AG10803 (cell line): ENCODE measurements at regions not wholly inside any gene's neighbourhood (a gene's known extent, or its start where the extent isn't known, plus 50 kb on each side); places are given as distances from the start of the nearest gene placed in this dataset.
A peak's percentile ranks its signal among the peaks of the same experiment; 100 is the strongest.

Source experiments
- DNase-seq: peaks from one replicate; pipeline ENCODE4 v3.0.0; 2010; ENCODE audit warnings: low read depth
- H3K4me3 ChIP-seq: 2 replicates; pipeline ENCODE4 v1.5.1; 2011; ENCODE audit warnings: mild to moderate bottlenecking, low read length, control low read depth
- TF ChIP-seq, protein P1 (sequence below): conservative IDR thresholded peaks from 2 replicates; pipeline ENCODE4 v1.5.1; 2011; ENCODE audit warnings: mild to moderate bottlenecking, low read length, control low read depth, inconsistent platforms

DNA sequence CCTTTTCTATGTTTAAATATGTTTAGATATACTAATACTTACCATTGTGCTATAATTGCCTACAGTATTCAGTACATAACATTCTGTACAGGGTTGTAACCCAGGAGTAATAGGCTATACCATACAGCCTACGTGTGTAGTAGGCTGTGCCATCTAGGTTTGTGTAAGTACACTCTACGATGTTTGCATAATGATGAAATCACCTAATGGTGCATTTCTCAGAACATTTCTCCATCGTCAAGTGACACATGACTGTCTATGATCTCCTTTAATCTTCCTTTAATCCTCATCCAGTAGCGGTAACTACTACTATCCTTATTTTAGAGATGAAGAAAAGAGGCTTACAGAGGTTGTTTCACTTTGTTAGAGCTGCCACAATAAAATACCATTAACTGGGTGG is 369.2 kb downstream of the PLK2 start:
- DNase-seq: no peak
- H3K4me3 ChIP-seq: no peak overlapping the region
- TF ChIP-seq, protein P1, sequence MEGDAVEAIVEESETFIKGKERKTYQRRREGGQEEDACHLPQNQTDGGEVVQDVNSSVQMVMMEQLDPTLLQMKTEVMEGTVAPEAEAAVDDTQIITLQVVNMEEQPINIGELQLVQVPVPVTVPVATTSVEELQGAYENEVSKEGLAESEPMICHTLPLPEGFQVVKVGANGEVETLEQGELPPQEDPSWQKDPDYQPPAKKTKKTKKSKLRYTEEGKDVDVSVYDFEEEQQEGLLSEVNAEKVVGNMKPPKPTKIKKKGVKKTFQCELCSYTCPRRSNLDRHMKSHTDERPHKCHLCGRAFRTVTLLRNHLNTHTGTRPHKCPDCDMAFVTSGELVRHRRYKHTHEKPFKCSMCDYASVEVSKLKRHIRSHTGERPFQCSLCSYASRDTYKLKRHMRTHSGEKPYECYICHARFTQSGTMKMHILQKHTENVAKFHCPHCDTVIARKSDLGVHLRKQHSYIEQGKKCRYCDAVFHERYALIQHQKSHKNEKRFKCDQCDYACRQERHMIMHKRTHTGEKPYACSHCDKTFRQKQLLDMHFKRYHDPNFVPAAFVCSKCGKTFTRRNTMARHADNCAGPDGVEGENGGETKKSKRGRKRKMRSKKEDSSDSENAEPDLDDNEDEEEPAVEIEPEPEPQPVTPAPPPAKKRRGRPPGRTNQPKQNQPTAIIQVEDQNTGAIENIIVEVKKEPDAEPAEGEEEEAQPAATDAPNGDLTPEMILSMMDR: no peak

DNA sequence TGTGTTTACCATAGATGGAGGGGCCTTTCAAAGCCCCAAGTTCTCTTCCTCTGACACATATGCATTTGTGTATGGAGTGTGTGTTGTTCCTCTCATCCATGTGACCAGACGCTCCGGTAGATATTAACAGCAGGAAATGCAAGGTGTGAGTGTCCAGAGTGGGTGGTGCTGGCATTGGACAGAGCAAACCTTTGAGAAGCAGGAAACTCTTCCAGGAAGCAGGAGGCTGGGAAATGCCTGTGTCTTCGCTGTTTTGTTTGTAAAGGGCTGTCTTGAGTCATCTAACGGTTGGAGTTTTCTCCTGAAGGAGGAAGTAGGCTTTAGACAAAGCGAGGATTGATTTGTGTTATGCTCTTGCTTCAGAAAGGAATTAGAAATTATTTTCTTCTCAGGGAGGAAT is 370.9 kb downstream of the PLK2 start:
- no peak overlapping the region for H3K4me3 ChIP-seq
- no peak for DNase-seq
- TF ChIP-seq, protein P1: no peak

DNA sequence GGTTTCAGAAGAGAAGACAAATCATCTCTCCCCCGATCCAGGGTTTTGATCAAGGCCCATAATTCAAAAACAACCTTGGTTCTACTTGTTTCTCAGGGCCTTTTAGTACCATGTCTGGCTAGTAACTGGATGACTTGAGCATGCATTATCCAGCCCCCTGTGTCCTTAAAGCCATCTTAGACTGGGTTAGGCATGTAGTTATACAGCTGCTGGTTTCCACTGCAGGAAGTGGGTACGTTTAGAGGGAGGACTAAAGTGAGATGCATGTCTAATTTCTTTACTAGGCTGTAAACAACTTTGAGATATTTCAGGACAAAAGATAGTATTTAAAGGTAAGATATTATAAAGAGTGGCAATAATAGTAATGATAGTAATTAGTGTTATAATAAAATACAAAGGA is 372.0 kb downstream of the PLK2 start:
- DNase-seq: no peak
- H3K4me3 ChIP-seq: no peak overlapping the region
- TF ChIP-seq, protein P1: no peak

DNA sequence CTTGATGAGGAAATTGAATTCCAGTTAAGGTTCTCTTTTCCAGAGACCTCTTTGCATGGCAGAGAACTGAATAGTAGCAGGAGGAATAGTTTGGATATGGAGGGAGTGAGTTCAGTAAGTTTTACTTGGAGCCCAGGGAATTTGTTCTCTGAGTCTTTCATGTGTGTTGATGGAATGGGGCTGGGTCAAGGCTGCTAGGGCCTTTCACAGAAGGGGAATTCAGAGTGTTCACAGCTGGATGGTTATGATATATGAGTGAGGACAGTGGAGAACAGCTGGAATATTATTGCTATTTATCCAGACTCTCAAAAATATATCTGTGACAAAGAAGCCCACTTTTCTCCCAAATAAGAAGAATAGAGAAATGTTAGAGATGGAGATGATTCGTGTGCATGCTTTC is 372.8 kb downstream of the PLK2 start:
- DNase-seq: no peak
- H3K4me3 ChIP-seq: no peak overlapping the region
- TF ChIP-seq, protein P1: no peak

DNA sequence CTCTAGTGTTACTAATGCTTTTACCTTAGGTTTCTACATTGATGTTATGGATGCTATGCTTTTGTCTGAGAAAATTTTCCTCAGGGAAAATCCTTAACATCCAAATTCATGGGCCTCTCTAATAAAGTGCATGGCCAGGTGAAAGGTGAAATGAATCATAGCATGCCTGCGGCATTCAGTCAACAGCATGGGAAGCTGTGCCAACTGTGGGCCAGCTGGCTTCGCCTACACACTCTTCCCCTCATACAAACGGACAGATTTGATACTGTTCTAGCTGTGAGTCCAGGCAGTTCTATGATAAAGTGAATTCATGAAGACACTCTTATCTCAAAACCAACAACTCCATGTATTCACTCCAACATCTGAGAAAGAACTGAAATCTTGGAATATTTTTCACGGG is 374.1 kb downstream of the PLK2 start:
- TF ChIP-seq, protein P1: no peak
- DNase-seq: no peak
- H3K4me3 ChIP-seq: no peak overlapping the region

DNA sequence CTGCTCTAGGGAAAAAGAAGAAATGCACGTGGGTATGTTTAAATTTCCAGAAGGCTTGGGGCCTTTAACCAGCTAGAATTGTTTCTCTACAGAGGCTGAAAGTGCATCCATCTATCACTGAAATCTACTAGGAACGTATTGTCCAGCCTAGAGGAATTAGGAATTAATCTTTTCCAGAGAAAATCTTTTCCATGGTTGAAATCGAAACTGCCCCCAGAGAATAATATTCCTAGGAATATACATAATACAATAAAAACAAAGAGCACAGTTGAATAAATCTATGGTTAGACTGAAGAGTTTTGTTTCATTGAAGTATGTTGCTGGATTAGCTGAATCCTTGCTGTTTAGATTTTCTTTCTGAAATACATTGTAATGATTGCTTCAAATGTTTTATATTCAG is 378.5 kb downstream of the PLK2 start:
- DNase-seq: no peak
- TF ChIP-seq, protein P1: no peak
- H3K4me3 ChIP-seq: no peak overlapping the region

DNA sequence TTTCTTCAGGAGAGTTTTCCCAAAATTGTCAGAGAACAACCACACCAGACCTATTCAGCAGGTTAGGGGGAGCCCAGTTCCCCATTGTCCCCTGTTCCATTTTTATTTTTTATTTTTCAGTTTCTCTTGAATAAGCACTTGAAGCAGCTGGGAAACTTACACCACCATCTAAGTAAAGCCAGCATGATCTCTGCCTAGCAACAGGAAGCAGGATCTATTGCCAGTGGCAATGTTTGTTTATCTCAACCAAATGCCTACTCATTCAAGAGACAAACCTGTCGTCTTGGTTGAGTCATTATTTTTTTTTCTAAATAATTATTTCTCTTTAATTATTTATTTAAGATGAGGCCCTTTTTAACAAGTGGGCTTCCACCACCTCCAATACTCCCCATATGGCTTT is 379.3 kb downstream of the PLK2 start:
- no peak overlapping the region for H3K4me3 ChIP-seq
- TF ChIP-seq, protein P1: no peak
- DNase-seq: peak; percentile 12
